ENCODE measurements at regions not wholly inside any gene's neighbourhood (a gene's known extent, or its start where the extent isn't known, plus 50 kb on each side); places are given as distances from the start of the nearest gene placed in this dataset.

DNA sequence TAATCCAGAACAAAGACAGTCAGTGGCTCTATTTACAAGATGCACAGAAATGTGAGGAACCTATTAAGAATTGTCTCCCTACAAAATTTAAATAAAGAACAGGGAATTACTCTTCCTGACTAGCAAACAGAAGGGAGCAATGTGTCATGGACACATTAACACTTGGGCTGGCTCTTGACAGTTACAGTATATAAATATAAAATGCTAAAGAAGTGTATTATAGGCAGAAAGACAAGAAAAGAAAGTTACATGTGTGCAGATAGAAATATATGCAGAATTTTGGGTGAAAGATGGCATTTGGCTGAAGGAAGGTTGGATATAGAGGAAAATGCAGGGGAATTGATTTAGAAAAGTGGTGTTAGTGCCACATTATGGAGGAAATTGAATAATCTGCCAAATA, 2257.1 kb upstream of the ACO1 start:
- Histone ChIP-seq H3K4ac (ENCODE audit: low read depth, low read length) (no peak overlapping the region), H3K27ac (ENCODE audit: insufficient read depth, low read length) (no peak overlapping the region), H3K79me1 (ENCODE audit: low read depth in 1 of 2, low read length in 2 of 2) (no peaks in the 10 kb centered on the region), H3K4me3 (ENCODE audit: insufficient read depth, low read depth, low read length) (no peak overlapping the region), H3K36me3 (ENCODE audit: control insufficient read depth, insufficient read depth, low read length) (no peaks in the 10 kb centered on the region), H4K8ac (ENCODE audit: low read depth in 2 of 2, low read length in 2 of 2) (no peak overlapping the region), H2AFZ (replicated peaks; ENCODE audit: low read length, poor library complexity) (no peak overlapping the region), H2AK5ac (ENCODE audit: low read depth, low read length) (no peak overlapping the region), H3K9me1 (ENCODE audit: insufficient read depth, low read length) (no peaks in the 10 kb centered on the region), H3K4me1 (ENCODE audit: control insufficient read depth, insufficient read depth, low read length) (no peaks in the 10 kb centered on the region), H2BK120ac (ENCODE audit: low read depth, low read length) (no peak overlapping the region), H3K14ac (replicated peaks; ENCODE audit: low read depth, low read length) (no peak overlapping the region), H3K23ac (ENCODE audit: low read depth, low read length) (no peak overlapping the region), H2AK9ac (replicated peaks; ENCODE audit: low read depth, low read length, poor library complexity) (no peak overlapping the region), H3K18ac (ENCODE audit: low read depth, low read length) (no peak overlapping the region), H4K91ac (ENCODE audit: insufficient read depth, low read depth, low read length) (no peak overlapping the region), H3K56ac (ENCODE audit: extremely low read depth, insufficient read depth, low read length) (no peak overlapping the region), H4K5ac (ENCODE audit: low read depth, low read length) (no peak overlapping the region), H3K27me3 (ENCODE audit: control insufficient read depth, insufficient read depth, low read length) (no peaks in the 10 kb centered on the region), H3K9ac (ENCODE audit: low read depth, low read length) (no peak overlapping the region), H4K20me1 (ENCODE audit: insufficient read depth, low read length) (no peaks in the 10 kb centered on the region), H2BK5ac (ENCODE audit: low read depth, low read length, poor library complexity, severe bottlenecking) (no peak overlapping the region), H3K9me3 (ENCODE audit: control insufficient read depth, insufficient read depth, low read length) (no peaks in the 10 kb centered on the region), H2BK15ac (ENCODE audit: low read depth, low read length) (no peak overlapping the region), H2BK20ac (ENCODE audit: low read depth, low read length) (no peak overlapping the region), H3K4me2 (ENCODE audit: low read depth, low read length) (no peak overlapping the region)
- dilution Hi-C loops (cut with HindIII; ENCODE audit: low sequenced_read_pairs, unreplicated experiment) (no loop called here), intact Hi-C loops (cut with micrococcal nuclease) (no loop called here), in situ Hi-C loops (cut with MboI; ENCODE audit: low sequenced_read_pairs) (no loop called here)
- ChIA-PET CTCF (no interaction called here), POLR2A (ENCODE audit: unreplicated experiment) (no interaction called here)
- no peak for DNase-seq
- no peak for ATAC-seq (ENCODE audit: low read depth)
- no TSS peak for BruUV-seq (replicated peaks)
- no peak for TF ChIP-seq BHLHE40 (IDR thresholded peaks at IDR 0.05; ENCODE audit: low read depth, low read length)
- no peak for TF ChIP-seq CHD1 (IDR thresholded peaks at IDR 0.05; ENCODE audit: low read depth, low read length)
- no peak for TF ChIP-seq MAFK (IDR thresholded peaks at IDR 0.05; ENCODE audit: low read depth, low read length)
- TF ChIP-seq, protein P1, sequence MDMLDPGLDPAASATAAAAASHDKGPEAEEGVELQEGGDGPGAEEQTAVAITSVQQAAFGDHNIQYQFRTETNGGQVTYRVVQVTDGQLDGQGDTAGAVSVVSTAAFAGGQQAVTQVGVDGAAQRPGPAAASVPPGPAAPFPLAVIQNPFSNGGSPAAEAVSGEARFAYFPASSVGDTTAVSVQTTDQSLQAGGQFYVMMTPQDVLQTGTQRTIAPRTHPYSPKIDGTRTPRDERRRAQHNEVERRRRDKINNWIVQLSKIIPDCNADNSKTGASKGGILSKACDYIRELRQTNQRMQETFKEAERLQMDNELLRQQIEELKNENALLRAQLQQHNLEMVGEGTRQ (IDR thresholded peaks at IDR 0.05; ENCODE audit: low read depth, low read length), result no peak
- no peak for TF ChIP-seq NFE2L2 (IDR thresholded peaks at IDR 0.05; ENCODE audit: low read depth, low read length)
- no peak for TF ChIP-seq POLR2A (IDR thresholded peaks at IDR 0.05; ENCODE audit: low read depth, low read length)
